Fibroblast of skin of back (primary cell): ENCODE measurements at regions not wholly inside any gene's neighbourhood (a gene's known extent, or its start where the extent isn't known, plus 50 kb on each side); places are given as distances from the start of the nearest gene placed in this dataset.

Experiments
- DNase-seq: peaks from one replicate; pipeline ENCODE4 v3.0.0-alpha.2; 2013

- no peak for DNase-seq
Observed at GRCh38 chr20:47973519-47974233, 188.4 kb upstream of the SULF2 start.

- no peak for DNase-seq
Observed at GRCh38 chr20:47972916-47973309, 187.6 kb upstream of the SULF2 start.

DNA sequence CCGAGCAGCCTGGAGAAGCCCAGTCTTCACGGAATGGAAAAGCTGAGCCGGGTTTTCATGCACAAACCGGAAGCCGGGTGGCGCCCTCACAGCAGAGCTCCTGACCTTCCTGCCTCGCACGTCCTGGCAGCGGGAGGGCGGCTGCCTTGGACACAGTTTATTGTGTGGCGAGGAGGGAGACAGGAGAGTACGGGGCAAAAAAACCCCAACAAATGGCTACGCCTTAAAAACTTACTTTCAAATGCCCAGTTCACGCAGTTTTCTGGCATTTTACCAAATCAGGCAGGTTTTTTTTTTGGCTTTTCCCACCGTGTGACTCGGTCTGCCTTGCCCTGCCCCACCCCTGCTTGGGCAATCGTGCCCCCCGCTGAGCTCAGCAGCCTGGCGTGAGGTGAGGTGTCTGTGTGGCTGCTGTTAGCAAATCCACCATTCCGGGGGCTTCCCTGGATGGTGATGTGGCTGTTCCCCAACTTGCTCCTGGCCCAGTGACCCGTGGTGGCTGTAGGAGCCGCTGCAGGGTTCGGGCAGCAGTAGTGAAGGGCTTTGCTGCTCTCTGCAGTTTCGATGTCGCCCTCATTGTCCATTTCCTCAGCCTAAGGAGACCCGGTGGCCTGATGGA is 187.1 kb upstream of the SULF2 start:
- peak; percentile 19 for DNase-seq

- no peak for DNase-seq
Observed at GRCh38 chr20:47971058-47971791, 185.9 kb upstream of the SULF2 start.

DNA sequence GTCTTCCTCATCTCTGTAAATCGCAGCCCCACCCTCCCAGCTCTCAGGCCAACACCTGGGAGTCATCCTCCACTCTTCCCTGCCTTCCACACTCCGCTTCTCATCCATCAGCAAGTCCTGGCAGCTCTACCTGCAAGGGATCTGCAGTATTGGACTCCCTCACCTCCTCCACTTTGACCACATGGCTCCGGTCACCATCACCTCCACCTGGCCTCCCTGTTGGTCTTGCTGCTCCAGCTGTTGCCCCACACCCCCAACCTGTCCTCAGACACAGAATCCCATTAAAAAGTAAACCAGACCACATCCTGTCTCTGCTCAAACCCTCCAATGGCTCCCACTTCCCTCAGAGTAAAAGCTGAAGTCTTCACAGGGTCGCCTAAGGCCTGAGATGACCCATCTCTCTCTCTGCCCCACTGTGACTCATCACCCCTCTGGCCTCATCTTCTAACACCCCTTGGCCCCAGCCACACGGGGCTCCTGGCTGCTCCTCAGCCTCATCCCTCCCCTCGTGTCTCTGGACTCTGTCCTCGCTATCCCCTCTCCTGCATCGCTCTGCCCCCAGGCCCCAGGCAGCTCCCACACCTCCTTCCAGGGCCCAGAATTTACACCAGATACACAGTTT is 185.1 kb upstream of the SULF2 start:
- peak; percentile 33 for DNase-seq

DNA sequence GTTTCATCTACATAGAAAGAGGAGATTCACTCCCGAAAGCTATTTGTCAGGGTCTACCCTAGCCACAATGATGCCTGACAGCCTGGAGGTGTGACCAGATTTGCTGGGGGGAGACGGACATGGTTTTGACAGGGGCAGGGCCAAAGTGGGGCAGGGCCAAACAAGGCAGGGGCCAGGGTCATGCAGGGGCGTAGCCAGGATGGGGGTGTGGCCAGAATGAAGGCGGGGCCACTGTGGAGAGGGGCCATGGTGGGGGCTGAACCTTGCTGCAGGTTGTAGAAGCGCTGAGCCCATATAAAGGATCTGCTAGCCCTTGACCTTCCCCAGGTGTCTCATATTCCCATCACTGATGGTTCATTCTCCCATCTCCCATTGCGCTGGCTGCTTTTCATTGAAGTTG is 184.1 kb upstream of the SULF2 start:
- no peak for DNase-seq

DNA sequence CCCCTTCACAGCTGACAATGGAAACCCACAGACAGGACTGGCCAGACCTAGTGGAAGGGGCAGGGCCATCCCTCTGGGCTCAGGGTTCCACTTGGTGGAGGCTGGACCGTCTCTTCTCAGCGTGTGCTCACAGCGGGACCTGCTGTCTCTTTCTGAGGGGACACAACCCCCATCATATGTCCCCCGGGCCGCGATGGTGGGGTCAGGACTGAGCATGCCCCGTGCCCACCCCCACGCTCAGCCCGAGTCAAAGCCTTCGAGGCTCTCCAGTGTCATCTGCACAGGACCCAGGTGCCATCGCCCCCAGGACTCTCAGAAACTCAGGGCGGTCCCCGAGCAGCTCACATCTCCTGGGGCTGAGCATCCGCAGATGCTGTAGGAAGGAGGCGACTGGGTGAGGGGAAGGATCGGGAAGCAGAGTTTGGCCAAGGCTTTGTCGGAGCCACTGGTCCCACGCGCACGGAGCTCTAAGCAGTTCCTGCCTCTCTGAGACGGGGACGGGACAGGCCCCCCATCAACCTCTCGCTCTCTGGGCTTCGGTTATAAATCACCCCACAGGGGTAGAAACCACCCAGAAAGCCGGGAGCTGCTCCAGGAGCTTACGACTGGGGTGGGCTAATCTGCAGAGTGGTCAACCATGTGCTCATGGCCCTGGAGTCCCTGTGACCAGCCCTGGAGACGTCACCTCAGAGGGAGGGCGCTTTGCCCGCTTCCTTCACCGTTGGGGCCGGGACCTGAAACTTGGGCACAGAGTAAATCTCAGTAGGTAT is 183.4 kb upstream of the SULF2 start:
- DNase-seq, result no peak

GRCh38 chr20:47964149-47964548 is 178.9 kb upstream of the SULF2 start:
- DNase-seq, result no peak

DNA sequence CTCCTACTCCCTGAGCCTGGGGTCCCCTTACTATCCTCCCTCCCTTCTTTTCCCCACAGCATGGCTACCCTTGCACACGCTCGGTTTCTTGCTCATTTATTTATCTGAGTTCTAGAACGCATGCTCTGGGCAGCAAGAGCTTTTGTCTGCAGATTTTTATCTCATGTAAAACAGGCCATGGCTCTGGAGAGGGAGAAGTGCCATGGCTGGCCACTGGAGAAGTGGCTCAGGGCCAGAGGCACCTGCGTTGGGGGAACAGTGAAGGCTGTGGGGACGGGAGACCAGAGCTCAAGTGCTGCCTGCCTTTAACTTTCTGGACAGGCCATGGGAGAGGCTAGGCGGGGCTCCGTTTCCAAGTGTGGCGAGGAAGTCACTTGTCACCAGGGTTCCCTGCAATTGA is 177.7 kb upstream of the SULF2 start:
- DNase-seq, result no peak

- no peak for DNase-seq
Observed at GRCh38 chr20:47962286-47962963, 177.1 kb upstream of the SULF2 start.

GRCh38 chr20:47960769-47961541 is 175.7 kb upstream of the SULF2 start:
- no peak for DNase-seq

GRCh38 chr20:47960277-47960676 is 175.0 kb upstream of the SULF2 start:
- DNase-seq, result no peak

- peak; percentile 31 for DNase-seq
Observed at GRCh38 chr20:47957989-47958801, 172.9 kb upstream of the SULF2 start.

GRCh38 chr20:47957135-47957534 is 171.9 kb upstream of the SULF2 start:
- no peak for DNase-seq

- DNase-seq, result peak; percentile 57
Observed at GRCh38 chr20:47956268-47956995, 171.2 kb upstream of the SULF2 start.

DNA sequence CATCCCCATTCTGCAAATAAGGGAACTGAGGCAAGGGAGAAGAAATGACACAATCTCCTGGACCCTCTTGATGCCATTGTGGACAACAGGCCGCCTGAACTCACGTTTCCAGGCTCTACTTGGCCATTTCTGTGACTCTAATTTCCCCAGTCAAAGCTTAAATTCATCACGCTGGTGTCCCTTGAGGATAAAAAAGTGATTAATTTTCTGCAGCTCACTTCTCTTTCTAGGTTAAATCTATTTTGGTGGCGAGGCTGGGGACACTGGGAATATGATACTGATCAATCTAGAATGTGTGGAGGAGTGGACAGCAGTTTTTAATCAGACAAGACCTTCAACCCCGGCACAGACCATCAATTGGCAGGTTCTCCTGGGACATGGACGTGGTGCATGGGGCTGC is 168.2 kb upstream of the SULF2 start:
- DNase-seq, result no peak

DNA sequence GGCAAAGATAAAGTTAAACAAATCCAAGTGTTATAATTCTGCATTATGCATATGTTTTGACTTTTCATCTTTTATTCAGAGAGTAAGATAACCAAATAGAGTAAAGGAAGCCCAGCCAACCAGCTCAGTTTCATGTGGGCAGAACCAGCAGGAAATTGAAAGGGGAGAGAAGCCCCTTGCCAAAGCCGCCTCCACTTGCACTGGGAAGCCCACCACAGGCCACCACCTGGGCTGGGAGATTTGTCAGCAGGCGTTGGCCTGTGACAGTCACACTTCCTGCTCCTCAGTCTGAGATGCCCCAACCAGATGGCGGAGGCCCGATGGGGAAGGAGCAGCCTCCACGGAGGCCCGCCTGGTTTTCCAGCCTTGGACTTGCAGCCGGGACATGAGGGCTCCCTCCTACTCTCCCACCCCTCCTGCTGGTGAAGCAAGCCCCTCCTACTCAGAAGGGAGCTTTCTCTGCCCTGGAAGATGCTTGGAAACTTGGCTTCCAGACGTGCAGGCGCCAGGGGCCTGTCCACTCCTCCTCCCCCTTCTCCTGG is 166.8 kb upstream of the SULF2 start:
- DNase-seq, result no peak

- peak; percentile 60 for DNase-seq
Observed at GRCh38 chr20:47951521-47951971, 166.3 kb upstream of the SULF2 start.

- DNase-seq, result no peak
Observed at GRCh38 chr20:47950913-47951283, 165.6 kb upstream of the SULF2 start.
